ENCODE measurements at regions not wholly inside any gene's neighbourhood (a gene's known extent, or its start where the extent isn't known, plus 50 kb on each side); places are given as distances from the start of the nearest gene placed in this dataset.

GRCh38 chr12:16692099-16692498, 86.1 kb upstream of the LMO3 start:
- TF ChIP-seq, protein P1, sequence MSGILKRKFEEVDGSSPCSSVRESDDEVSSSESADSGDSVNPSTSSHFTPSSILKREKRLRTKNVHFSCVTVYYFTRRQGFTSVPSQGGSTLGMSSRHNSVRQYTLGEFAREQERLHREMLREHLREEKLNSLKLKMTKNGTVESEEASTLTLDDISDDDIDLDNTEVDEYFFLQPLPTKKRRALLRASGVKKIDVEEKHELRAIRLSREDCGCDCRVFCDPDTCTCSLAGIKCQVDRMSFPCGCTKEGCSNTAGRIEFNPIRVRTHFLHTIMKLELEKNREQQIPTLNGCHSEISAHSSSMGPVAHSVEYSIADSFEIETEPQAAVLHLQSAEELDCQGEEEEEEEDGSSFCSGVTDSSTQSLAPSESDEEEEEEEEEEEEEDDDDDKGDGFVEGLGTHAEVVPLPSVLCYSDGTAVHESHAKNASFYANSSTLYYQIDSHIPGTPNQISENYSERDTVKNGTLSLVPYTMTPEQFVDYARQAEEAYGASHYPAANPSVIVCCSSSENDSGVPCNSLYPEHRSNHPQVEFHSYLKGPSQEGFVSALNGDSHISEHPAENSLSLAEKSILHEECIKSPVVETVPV (CRISPR knock-in tag; IDR thresholded peaks at IDR 0.05), result no peak
- TF ChIP-seq GLIS3 (CRISPR knock-in tag; IDR thresholded peaks at IDR 0.05) (no peak), ZNF8 (CRISPR knock-in tag; IDR thresholded peaks at IDR 0.05) (no peak), ZNF70 (CRISPR knock-in tag; IDR thresholded peaks at IDR 0.05) (no peak), ESRRG (CRISPR knock-in tag; IDR thresholded peaks at IDR 0.05) (no peak), SNAI2 (CRISPR knock-in tag; IDR thresholded peaks at IDR 0.05) (no peak), BACH2 (CRISPR knock-in tag; IDR thresholded peaks at IDR 0.05; ENCODE audit: borderline replicate concordance) (no peak), CSDC2 (CRISPR knock-in tag; IDR thresholded peaks at IDR 0.05) (no peak), ZNF565 (CRISPR knock-in tag; conservative IDR thresholded peaks at IDR 0.05; ENCODE audit: low read depth) (no peak)
- TF ChIP-seq, protein P2, sequence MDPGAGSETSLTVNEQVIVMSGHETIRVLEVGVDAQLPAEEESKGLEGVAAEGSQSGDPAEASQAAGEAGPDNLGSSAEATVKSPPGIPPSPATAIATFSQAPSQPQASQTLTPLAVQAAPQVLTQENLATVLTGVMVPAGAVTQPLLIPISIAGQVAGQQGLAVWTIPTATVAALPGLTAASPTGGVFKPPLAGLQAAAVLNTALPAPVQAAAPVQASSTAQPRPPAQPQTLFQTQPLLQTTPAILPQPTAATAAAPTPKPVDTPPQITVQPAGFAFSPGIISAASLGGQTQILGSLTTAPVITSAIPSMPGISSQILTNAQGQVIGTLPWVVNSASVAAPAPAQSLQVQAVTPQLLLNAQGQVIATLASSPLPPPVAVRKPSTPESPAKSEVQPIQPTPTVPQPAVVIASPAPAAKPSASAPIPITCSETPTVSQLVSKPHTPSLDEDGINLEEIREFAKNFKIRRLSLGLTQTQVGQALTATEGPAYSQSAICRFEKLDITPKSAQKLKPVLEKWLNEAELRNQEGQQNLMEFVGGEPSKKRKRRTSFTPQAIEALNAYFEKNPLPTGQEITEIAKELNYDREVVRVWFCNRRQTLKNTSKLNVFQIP (CRISPR knock-in tag; IDR thresholded peaks at IDR 0.05; ENCODE audit: borderline replicate concordance, low read depth), result no peak
- ATAC-seq, result no peak

- ATAC-seq, result no peak
- TF ChIP-seq ZFP3 (CRISPR knock-in tag; IDR thresholded peaks at IDR 0.05) (no peak), PATZ1 (CRISPR knock-in tag; IDR thresholded peaks at IDR 0.05; ENCODE audit: borderline replicate concordance) (no peak), CSDC2 (CRISPR knock-in tag; IDR thresholded peaks at IDR 0.05) (no peak), ZC3H10 (CRISPR knock-in tag; IDR thresholded peaks at IDR 0.05) (no peak), ESRRG (CRISPR knock-in tag; IDR thresholded peaks at IDR 0.05) (no peak), BACH2 (CRISPR knock-in tag; IDR thresholded peaks at IDR 0.05; ENCODE audit: borderline replicate concordance) (no peak), ISL1 (CRISPR knock-in tag; IDR thresholded peaks at IDR 0.05) (no peak), TOX (CRISPR knock-in tag; IDR thresholded peaks at IDR 0.05; ENCODE audit: borderline replicate concordance) (no peak), ZNF70 (CRISPR knock-in tag; IDR thresholded peaks at IDR 0.05) (no peak), ZNF8 (CRISPR knock-in tag; IDR thresholded peaks at IDR 0.05) (no peak), ZNF565 (CRISPR knock-in tag; conservative IDR thresholded peaks at IDR 0.05; ENCODE audit: low read depth) (no peak), RARB (CRISPR knock-in tag; IDR thresholded peaks at IDR 0.05) (no peak)
- TF ChIP-seq, protein P3, sequence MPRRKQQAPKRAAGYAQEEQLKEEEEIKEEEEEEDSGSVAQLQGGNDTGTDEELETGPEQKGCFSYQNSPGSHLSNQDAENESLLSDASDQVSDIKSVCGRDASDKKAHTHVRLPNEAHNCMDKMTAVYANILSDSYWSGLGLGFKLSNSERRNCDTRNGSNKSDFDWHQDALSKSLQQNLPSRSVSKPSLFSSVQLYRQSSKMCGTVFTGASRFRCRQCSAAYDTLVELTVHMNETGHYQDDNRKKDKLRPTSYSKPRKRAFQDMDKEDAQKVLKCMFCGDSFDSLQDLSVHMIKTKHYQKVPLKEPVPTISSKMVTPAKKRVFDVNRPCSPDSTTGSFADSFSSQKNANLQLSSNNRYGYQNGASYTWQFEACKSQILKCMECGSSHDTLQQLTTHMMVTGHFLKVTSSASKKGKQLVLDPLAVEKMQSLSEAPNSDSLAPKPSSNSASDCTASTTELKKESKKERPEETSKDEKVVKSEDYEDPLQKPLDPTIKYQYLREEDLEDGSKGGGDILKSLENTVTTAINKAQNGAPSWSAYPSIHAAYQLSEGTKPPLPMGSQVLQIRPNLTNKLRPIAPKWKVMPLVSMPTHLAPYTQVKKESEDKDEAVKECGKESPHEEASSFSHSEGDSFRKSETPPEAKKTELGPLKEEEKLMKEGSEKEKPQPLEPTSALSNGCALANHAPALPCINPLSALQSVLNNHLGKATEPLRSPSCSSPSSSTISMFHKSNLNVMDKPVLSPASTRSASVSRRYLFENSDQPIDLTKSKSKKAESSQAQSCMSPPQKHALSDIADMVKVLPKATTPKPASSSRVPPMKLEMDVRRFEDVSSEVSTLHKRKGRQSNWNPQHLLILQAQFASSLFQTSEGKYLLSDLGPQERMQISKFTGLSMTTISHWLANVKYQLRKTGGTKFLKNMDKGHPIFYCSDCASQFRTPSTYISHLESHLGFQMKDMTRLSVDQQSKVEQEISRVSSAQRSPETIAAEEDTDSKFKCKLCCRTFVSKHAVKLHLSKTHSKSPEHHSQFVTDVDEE (CRISPR knock-in tag; IDR thresholded peaks at IDR 0.05), result no peak
Observed at GRCh38 chr12:16691624-16692023, 85.7 kb upstream of the LMO3 start.

- no peak for ATAC-seq
- TF ChIP-seq PATZ1 (CRISPR knock-in tag; IDR thresholded peaks at IDR 0.05; ENCODE audit: borderline replicate concordance) (no peak), ZNF70 (CRISPR knock-in tag; IDR thresholded peaks at IDR 0.05) (no peak), ARNTL (CRISPR knock-in tag; IDR thresholded peaks at IDR 0.05; ENCODE audit: borderline replicate concordance, low read depth) (no peak), RARB (CRISPR knock-in tag; IDR thresholded peaks at IDR 0.05) (no peak), CREB5 (CRISPR knock-in tag; IDR thresholded peaks at IDR 0.05; ENCODE audit: low read depth) (no peak), ZNF565 (CRISPR knock-in tag; conservative IDR thresholded peaks at IDR 0.05; ENCODE audit: low read depth) (no peak), ISL1 (CRISPR knock-in tag; IDR thresholded peaks at IDR 0.05) (no peak)
- TF ChIP-seq, protein P3 (CRISPR knock-in tag; IDR thresholded peaks at IDR 0.05), result no peak
- TF ChIP-seq, protein P1 (CRISPR knock-in tag; IDR thresholded peaks at IDR 0.05), result no peak
Observed at GRCh38 chr12:16688200-16688599, 82.2 kb upstream of the LMO3 start.

Data from SK-N-SH treated with all-trans-retinoic acid at 6 μM for 48 hours (cell line).